ENCODE measurements at regions not wholly inside any gene's neighbourhood (a gene's known extent, or its start where the extent isn't known, plus 50 kb on each side); places are given as distances from the start of the nearest gene placed in this dataset.
"Not testable (repeated sequence)": the region's sequence is repeated elsewhere in the genome, so short reads cannot be mapped to it uniquely, and the experiment has no call there.

DNA sequence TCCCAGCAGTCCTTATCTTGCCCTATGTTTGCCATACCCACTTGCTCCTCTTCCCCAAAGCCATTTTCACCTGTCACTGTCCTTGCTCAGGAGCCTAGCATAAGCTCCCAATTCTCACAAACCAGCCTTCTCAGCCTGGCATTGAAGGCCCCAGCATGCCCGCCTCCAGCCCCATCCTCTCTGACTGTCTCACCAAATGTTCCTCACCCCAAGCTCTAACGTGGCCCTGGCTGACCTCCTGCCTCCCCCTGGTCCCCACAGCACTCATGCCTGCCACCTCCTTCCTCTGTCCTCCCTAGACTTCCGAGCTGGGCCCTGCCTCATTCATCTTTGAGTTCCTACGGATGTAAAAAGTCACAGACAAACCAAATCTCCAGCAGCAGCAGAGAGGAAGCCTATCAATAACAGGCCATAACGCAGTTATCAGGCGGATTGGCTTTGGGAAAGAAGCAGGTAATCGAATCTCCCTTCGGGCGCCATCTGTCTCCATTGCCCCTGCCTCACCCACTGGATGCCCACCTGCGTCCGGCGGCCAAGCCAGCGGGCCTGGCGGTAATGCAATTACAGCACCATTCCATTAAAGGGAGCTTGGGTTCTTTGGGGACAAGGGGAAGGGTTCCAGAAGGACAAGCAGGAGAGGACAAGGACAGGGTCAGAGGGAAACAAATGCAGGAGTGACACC lies 104.4 kb downstream of the MRPL14 start:
- intact Hi-C loops (cut with DNase I), result no loop called here
- ATAC-seq, result no peak
- DNase-seq, result no peak

DNA sequence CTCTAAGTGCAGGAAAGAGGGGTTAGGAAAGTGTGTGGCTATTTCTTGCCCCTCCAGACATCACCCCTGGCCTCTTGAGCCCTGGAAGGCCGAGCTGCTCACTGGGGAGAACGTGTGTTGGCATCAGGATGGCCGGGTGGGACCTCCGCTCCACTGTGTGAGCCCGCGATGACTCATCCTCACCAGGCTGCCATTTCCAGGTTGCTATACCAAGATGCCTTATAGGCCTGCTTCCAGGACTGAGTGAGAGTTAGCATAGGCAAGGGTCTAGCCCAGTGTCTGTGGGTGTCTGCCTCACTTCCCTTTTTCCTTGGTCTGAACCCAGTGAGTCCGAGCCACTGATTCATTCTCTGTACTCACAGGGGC lies 105.0 kb downstream of the MRPL14 start:
- peak in 1 of 2 donors; percentile 29 for ATAC-seq
- intact Hi-C loops (cut with DNase I), result no loop called here
- no peak for DNase-seq

DNA sequence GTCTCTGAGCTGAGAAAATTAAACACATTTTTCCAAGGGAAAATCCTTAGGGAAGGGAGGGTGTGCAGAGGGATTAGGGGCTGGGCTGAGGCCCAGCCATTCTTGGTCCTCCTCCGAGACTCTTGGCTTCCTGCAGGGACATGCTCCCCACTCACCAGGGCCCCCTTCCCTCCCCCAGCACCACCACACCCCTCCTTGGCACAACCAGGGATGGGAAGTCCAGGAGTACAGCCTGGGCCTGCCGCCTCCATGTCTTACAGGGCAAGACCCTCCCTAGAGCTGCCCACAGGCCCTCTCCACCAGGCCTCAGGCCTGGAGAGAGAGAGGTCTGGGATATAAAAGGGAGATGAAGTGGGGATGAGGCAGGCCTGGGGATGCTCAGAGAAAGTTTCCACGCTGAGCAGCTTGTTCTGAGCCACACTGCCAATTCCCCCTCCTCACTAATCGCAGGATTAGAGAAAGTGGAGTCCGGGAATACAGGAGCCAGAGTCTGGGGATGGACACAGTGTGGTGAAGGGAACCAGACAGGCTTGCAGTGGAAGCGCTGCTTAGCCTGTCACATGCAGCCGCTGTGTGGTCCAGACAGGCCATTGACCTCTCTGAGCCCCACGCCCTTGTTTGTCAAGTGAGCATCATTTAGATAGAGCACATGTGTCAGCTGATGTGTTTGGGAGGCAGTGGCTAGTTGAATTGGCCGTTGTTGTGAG lies 105.5 kb downstream of the MRPL14 start:
- DNase-seq (no peak), ATAC-seq (peak in 1 of 2 donors; percentile 35)
- intact Hi-C loops (cut with DNase I), result no loop called here

DNA sequence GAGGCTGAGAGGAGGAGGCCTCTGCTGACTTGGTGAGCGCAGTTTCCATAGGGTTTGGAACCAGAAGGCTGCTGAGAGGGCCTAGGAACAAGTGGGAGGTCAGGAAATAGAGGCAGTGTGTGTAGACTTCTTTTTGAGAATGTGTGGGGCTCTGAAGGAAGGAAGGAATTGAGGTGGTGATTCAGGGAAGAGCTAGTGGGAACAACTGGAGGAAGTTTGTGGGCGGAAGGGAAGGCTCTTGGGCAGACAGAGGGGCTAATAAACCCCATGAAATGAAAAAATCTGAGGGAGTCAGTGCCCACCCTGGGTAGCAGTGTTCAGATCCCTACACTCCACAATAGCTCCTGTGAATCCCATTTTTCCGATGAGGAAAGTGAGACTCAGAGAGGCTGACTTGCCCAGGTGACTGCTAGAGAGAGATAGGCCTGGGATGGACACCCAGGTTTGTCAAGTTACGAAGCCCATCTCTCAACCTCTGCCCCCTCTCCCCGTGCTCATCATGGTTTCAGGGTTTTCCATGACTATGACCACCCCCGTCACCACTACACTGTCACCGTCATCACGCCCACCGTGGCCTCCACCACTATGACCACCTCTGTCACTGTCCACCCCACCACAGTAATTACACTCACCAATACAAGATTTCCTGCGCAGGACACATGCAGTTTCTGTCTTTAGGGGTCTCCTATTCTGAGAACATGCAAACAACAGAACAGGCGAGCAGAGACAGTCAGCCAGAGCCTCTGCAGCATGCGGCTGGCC lies 106.4 kb downstream of the MRPL14 start:
- ATAC-seq, result no peak
- intact Hi-C loops (cut with DNase I), result no loop called here
- DNase-seq, result no peak

DNA sequence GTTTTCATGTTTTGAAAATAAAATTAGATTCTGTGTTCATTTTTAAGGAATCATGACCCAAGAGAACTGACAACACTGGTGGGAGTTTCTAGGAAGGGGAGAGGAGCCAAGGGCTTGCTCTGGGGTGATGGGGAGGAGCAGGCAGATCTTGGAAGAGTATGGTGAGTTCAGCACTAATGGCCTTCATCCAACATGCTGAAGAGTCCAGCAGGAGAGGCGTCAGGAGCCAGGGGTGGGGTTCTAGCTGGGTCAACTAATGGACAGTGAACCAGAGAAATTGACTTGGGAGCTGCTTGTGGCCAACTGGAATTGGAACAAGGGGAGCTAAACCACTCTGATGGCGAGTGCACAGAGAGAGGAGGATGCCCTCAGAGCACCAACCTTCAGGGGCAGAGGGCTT lies 107.1 kb downstream of the MRPL14 start:
- ATAC-seq, result peak; percentile 83 to 84
- DNase-seq, result no peak
- intact Hi-C loops (cut with DNase I), result no loop called here

DNA sequence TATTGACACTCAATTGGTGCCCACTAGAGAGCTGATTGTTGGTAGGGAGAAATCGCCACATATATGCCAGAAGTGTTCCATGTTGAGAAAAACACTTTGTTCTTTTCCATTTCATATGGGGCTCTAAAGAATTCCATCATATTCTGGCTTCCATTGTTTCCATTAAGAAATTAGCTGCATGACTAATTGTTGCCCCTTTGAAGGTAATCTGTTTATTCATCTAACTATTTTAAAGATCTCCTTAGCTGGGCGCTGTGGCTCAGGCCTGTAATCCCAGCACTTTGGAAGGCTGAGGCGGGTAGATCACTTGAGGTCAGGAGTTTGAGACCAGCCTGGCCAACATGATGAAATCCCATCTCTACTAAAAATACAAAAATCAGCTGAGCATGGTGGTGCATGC lies 109.9 kb downstream of the MRPL14 start:
- DNase-seq; ATAC-seq; intact Hi-C loops (cut with DNase I): not testable (repeated sequence)

DNA sequence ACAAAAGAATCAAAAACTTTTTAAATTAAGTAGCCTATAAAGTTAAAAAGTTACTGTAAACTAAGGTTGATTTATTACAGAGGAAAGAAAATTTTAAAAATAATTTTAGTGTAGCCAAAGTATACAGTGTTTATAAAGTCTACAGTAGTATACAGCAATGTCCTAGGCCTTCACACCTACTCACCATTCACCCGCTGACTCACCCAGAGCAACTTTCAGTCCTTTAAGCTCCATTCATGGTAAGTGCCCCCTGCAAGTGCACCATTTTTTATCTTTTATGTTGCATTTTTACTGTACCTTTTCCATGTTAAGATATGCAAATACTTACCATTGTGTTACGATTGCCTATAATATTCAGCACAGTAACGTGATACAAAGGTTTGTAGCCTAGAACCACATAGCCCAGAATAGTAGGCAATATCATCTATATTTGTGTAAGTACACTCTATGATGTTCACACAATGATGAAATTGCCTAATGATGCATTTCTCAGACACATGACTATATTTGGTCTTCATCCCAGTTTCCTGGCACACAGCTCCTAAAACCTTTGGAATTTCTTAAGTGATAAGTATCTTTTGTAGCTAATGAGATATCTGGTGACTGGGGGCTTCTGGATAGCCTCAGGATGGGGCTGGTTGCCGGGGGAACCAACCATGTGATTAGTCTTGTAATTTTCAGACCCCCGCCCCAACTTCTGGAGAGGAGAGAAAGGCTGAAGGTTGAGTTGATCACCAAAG lies 111.0 kb downstream of the MRPL14 start:
- intact Hi-C loops (cut with DNase I), result no loop called here
- DNase-seq (no peak), ATAC-seq (no peak)

DNA sequence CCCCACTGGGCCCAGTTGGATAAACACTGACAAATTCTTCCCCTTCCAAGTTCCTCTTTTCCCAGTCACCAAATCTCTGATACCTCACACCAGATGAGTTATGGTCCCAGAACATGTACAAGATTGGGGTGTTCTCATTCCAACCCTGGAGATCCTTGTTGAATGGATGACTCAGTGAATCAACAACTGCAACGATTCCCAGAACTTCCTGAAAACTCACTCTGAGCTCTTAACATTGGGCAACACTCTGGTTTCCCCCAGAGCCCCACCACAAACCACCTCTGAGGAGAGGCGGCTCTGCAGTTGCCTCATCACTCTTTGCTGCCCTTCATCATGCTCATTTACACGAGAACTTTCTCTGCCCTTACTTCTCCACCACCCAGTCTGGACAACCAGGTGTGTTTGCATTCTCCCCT lies 115.2 kb downstream of the MRPL14 start:
- intact Hi-C loops (cut with DNase I), result loop anchor here in 1 of 2 donors (5.0 kb wide), 1 partner anchor 45 kb away; no protein-coding TSS in a partner anchor
- DNase-seq (no peak), ATAC-seq (no peak)

DNA sequence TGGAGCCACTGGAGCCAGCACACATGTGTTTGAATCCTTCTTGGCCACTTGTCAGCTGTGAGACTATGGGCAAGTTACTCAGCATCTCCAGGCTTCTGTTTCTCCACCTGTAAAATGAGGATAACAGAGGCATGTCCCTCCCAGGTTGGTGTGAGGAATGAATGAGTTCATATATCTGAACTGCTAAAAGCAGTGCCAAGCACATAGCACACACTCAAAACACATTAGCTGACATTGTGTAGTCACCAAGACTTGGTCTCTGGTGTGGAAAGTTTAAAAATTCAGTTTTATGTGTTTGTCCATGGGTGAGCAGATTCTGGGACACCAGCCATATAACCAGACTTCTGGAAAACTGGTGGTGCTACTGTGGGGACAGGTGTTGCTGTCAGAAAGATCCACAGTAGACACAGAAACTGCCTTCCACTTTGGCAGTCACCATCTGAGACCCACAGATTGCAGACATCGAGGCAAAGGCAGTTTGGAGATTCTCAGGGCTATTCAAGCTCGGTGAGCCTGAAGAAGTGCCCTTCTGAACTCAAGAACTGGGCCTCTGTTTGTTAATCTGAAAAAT lies 115.8 kb downstream of the MRPL14 start:
- DNase-seq, result no peak
- no peak for ATAC-seq
- intact Hi-C loops (cut with DNase I), result loop anchor here in 1 of 2 donors (5.0 kb wide), 1 partner anchor 46 kb away; no protein-coding TSS in a partner anchor

DNA sequence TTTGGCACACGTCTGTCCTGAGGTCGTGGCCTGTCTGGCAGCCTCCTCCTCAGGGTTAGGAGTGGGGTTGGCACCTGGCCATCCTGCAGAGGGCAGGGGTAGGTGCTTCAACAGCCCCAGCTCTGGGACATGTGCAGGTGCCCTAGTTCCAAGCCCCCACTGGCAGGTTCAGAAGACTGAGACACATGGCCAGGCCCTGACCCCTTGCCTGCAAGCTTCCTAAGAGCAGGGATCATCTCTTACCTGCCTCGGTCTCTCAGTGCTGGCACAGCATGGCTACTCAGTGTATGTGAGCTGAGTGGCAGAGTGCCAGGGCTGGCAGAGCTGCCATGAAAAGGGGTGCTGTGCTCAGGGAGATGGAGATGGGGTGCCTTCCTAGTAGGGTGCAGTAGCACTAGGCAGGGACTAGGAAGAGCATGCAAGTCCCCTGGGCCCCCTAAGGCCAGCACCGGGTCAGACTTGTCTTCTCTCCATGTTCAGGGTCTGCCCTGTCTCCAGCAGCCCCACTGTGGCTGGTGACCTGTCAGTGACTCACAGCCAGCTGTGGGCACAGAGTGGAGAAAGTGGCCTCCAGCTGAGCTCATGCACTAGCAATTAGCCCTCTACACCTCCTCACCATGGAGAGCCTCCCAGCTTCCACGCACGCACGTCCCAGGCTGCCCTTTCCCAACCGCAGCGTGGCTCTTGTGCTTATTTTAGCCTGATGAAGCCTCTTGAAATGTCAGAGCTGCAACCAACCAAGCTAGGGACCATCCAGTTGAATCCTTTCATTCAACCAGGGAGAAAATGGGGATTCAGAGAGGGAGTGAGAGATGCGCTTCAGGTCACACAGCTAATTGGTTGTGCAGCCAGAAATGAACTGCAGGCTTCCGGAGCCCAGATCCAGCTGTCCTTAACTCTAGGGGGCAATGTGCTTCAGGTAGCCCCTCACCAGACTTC lies 116.6 kb downstream of the MRPL14 start:
- ATAC-seq (peak; percentile 75 to 86), DNase-seq (peak; percentile 65)
- intact Hi-C loops (cut with DNase I), result loop anchor here in 1 of 2 donors (5.0 kb wide), 1 partner anchor 47 kb away; no protein-coding TSS in a partner anchor

DNA sequence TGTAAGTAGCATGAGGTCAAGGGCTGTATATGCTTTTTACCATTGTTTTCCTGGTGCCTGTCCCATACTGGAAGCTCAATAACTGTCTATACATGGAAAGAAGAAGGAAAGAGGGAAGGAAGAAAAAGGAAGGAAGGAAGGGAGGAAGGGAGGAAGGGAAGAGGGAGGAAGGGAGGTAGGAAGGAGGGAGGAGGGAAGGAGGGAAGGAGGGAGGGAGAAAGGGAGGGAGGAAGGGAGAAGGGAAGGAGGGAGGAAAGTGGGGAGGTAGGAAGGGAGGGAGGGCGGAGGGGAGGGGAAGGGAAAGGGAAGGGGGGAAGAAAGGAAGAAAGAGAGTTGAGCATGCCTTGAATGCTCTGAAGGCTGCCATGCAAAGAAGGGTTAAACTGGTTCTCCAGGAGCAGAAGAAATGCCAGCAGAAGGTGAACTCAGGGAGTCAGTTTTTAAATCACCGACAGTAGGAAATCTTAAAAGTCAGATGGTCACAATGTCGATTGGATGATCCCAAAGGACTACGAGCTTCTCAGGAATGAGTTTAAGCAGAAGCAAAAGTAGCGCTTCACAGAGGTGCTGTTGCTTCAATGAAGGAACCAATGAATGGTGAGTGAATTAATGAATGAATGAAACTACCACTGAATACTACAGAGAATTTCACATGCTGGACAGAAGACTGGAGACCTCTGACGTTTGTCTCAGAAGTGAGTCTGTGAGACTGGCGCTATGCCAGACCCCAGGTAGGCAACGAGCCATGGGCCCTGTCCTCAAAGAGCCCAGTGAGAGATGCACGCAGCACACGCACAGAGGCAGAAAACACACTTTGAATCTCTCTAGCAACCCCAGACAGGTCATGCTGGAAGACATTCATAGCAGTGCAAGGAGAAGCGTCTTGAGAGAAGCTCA lies 117.6 kb downstream of the MRPL14 start:
- DNase-seq (peak; percentile 66), ATAC-seq (peak; percentile 27 to 29)
- intact Hi-C loops (cut with DNase I), result loop anchor here in 1 of 2 donors (5.0 kb wide), 1 partner anchor 48 kb away; no protein-coding TSS in a partner anchor

DNA sequence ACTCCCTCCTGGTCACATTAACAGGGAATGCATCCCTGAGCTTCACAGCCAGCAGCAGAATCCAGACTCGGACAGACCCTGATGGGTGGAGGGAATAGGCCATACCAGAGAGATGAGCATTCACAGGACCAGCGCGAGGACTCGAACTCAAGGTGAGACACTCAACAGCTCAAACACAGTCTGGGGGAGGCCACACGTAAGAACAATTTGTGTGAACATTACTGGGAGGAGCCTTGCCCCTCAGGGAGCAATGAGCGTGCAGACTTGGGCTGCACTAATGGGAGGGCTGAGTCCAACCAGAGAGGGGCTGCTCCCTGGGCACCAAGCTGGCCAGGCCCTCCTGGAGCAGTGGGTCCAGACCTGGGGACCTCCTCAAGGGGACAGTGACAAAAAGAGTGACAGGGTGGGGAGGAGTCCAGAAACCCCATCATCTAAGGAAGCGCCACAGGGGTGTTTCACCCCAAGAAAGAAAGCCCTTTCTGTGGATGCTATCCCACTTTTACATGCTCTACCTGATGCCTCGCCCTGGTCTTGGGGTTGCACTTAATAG lies 118.4 kb downstream of the MRPL14 start:
- no peak for DNase-seq
- intact Hi-C loops (cut with DNase I), result no loop called here
- no peak for ATAC-seq

DNA sequence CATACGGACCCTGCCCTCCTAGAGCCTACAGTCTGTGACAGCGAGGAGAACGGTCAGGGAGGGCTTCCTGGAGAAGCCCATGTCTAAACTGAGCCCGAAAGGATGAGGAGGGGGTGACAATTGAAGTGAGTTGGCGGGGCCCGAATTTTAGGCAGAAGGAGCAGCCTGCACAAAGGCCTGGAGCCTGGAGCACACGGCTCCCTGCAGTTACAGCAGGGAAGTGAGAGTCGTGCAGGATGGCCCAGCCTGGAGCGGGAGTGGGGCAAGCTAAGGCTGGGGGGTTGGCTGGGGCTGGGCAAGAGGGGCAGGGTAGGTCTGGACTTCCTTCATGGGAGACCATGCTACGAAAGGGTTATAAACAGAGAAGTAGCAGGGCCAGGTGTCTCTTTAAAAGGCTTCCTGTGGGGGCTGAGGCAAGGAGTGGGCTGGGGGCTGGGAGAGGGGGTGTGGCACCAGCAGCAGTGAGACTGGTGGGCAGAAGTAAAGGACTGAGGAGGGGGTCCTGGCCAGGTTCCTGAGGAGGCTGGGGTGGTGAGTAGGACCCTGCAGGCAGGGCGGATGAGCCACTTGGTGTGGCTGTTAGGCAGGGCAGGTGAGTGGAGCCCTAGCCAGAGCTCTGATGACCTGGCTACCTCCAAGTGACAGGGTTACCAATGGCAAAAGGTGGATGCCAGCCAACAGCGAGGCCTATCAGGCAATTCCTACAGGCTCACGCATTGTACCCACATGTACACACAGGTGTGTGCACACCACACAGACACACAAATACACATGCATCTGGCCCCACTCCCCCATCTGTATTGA lies 119.2 kb downstream of the MRPL14 start:
- DNase-seq, result no peak

DNA sequence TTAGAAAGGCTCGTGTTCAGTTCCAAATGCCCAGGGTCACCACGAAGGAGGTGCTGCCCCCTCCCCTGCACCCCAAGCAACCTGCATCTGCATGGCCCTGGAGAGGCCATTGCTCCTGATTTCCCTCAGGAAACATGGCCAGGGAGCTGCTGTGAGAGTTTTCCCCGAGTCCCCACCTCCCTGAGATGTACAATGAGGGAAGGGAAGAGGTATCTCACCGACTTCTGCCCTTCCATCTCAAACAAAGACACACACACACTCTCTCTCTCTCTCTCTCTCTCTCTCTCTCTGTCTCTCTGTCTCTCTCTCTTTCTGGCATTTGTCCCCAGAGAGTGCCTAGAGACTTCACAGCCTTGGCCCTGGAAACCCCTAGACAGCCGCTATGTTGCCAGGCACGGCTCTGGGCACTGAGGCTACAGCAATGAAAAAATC lies 120.4 kb downstream of the MRPL14 start:
- DNase-seq (no peak), ATAC-seq (no peak)
- intact Hi-C loops (cut with DNase I), result no loop called here

More for the DNA sequence above, 119.2 kb downstream of the MRPL14 start:
- intact Hi-C loops (cut with DNase I), result no loop called here
- no peak for ATAC-seq

DNA sequence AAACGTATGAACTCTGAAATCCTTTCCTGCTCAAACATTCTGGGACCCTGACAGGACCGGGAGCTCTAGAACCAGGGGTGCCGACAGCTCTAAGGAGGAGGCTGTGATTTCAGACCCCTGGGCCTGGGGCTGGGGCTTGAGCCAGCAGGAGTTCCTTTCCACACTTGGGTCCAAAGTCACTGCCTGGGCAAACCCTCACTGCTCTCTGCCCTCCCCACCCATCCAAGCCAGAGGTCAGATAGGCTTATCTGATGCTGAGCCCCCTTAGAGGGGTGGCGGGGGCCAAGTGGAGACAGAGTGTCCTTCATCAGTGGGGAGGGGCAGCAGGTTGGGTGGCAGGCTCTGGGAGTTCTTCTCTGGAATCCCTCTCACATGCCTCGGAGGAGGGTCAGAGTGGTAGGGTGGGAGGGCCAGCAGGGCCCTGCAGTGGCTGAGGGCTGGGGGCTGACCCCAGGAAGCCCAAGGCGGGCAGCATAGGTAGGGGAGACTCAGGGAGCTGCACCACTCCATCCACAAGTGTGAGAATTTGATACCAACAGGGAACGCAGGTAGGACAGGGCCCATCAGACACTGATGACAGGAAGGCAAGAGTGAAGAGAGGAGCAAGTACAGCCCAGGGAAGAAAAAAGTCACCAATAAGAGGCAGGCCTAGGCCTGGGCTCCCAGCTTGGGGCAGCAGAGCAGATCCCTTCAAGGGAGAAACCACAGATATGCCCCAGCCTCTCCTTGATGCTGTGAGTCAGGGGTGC lies 121.0 kb downstream of the MRPL14 start:
- DNase-seq (no peak), ATAC-seq (no peak)
- intact Hi-C loops (cut with DNase I), result no loop called here

Data from left cardiac atrium (tissue), 4 donors.